ENCODE measurements at regions not wholly inside any gene's neighbourhood (a gene's known extent, or its start where the extent isn't known, plus 50 kb on each side); places are given as distances from the start of the nearest gene placed in this dataset.
A peak's percentile ranks its signal among the peaks of the same experiment; 100 is the strongest.

GRCh38 chr2:144332356-144333142 is 187.4 kb downstream of the ZEB2 start (continued):
- TF ChIP-seq PTRF (tag; IDR thresholded peaks at IDR 0.05) (no peak), KLF1 (tag; IDR thresholded peaks at IDR 0.05) (no peak), MTA3 (IDR thresholded peaks at IDR 0.05; ENCODE audit: borderline replicate concordance) (0 out of 2 replicates have a peak, but pooled peaks have one; percentile 15), BRF2 (IDR thresholded peaks at IDR 0.05; ENCODE audit: borderline replicate concordance, insufficient read depth, insufficient read length) (no peak), E2F4 (CRISPR knock-in tag; IDR thresholded peaks at IDR 0.05; ENCODE audit: low read depth) (0 out of 2 replicates have a peak, but pooled peaks have one; percentile 30), KAT8 (IDR thresholded peaks at IDR 0.05; ENCODE audit: low read depth) (no peak), CBFA2T2 (conservative IDR thresholded peaks at IDR 0.05) (no peak), PYGO2 (tag; IDR thresholded peaks at IDR 0.05) (no peak), CHD1 (IDR thresholded peaks at IDR 0.05; ENCODE audit: low read length) (no peak), HDAC8 (tag; IDR thresholded peaks at IDR 0.05) (peak; percentile 71; the same call in 1 of the 2 replicates), FOXA1 (IDR thresholded peaks at IDR 0.05; ENCODE audit: borderline replicate concordance) (no peak), CBX3 (IDR thresholded peaks at IDR 0.05; ENCODE audit: borderline replicate concordance in 1 of 2, low read length in 2 of 2) (no peak; a peak in 1 of 3 replicates), ZNF239 (CRISPR knock-in tag; IDR thresholded peaks at IDR 0.05) (no peak), ZNF444 (CRISPR knock-in tag; IDR thresholded peaks at IDR 0.05) (no peak), ZNF124 (CRISPR knock-in tag; IDR thresholded peaks at IDR 0.05) (no peak), ASH1L (IDR thresholded peaks at IDR 0.05; ENCODE audit: borderline replicate concordance, low read depth, partially characterized antibody) (peak; percentile 24), ZNF717 (CRISPR knock-in tag; IDR thresholded peaks at IDR 0.05) (no peak), ZNF140 (CRISPR knock-in tag; IDR thresholded peaks at IDR 0.05) (no peak), ZNF586 (CRISPR knock-in tag; conservative IDR thresholded peaks at IDR 0.05) (no peak), TAF1 (IDR thresholded peaks at IDR 0.05; ENCODE audit: control insufficient read depth, extremely low read depth, insufficient read depth, low read length, severe bottlenecking) (peak; percentile 50), HBP1 (CRISPR knock-in tag; IDR thresholded peaks at IDR 0.05) (no peak), PHF20 (IDR thresholded peaks at IDR 0.05; ENCODE audit: partially characterized antibody) (peak; percentile 63), PHTF2 (CRISPR knock-in tag; IDR thresholded peaks at IDR 0.05) (no peak), ZFP1 (CRISPR knock-in tag; IDR thresholded peaks at IDR 0.05) (no peak), ZNF780A (CRISPR knock-in tag; IDR thresholded peaks at IDR 0.05) (no peak), BRF1 (IDR thresholded peaks at IDR 0.05; ENCODE audit: borderline replicate concordance, extremely low read depth, insufficient read length) (no peak)
